ENCODE measurements at regions not wholly inside any gene's neighbourhood (a gene's known extent, or its start where the extent isn't known, plus 50 kb on each side); places are given as distances from the start of the nearest gene placed in this dataset.

DNA sequence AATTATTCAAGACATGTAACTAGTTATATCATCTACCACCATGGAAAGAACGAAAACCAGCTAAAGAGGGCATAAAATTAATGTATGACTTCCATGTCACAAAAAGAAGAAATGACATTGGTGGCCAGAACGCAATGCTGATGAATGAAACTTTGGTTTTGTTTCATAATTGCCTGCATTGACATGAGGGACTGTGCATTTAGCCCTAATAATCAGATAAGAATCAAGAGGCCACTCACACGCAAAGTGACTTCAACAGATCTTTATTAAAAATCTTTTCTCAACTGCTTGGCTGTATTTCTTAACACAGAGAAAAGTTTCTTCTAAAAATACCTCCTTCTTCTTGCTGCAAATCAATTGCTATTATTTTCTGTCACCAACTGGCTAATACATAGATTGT is 184.7 kb upstream of the RUNX1 start:
- no peak for DNase-seq

DNA sequence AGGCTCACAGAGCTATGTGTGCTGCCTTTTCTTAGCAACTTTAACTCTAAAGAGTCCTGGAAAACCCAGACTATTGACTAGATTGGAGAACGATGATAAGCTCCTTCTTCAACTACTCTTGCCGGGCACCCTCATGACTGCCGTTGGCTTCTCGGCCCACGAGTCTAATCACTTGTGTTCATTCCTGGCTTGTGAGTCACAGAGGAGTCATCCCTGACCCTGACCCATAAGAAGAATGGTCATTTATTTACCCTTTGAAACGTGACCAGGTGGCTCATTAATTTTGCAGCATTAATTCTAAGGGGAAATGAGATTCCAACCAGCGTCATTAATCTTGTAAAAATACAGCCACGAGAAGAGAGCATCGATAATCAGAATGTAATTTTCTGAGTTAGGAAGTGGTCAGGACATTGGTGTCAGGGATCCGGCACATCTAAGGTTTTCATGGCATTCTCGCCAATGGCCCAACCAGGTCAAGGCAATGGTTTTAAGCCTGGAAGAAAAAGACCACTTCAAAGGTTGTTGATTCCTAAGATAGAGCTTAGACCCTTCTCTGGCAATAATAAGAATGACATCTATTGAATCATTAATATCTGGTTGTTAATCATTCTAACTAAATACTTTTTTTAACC is 183.6 kb upstream of the RUNX1 start:
- DNase-seq, result no peak

DNA sequence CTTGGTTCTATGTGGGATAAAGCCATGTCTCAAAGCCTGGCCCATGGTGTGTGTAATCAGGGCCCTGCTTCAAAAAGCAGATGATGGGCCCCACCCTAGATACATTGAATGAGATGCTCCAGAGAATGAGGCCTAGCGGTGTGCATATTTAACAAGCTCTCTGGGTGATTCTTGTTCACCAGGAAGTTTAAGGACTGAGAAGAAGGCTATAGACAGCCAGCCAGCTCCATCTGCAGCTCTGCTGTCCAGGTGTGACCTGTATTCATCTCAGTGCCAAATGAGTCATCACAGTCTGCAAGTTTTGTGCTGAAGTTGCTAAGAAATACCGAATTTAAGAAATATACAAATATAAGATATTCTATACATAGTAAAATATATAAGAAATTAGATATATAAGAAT is 182.0 kb upstream of the RUNX1 start:
- DNase-seq, result no peak

DNA sequence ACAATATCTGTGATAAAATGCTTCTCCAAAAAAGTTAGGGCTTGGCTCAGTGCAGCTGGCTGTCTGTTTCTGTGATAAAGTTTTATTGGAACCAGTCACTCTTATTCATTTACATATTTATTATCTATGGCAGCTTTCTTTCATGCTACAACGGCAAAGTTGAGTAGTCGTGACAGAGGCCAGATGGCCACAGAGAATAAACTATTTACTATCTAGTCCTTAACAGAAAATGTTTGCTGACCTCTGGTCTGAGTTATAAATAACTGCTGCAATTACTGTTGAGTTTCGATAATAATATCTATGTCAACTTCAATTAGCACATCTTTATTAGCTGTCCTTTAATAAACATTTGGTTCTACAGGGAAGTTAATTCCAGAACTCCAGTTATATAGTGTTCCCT is 180.2 kb upstream of the RUNX1 start:
- no peak for DNase-seq

DNA sequence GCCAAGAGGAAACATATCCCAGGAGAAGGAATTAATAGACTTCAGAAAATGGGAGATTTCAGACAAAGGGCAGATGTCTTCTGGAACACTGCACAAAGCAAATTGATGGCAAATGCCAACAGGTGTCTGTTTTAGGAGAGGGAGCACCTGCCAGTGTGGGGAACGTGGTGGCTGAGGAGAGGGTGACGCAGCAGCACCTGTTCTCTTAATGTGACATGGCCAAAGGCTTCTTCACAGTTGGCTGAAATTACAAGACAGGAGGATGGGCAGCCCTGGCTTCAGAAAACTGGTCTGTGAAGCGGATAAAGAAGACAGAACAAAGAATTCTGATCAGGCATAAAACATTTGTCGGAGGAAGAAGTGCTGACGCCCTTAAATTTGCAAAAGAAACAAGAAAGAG is 178.7 kb upstream of the RUNX1 start:
- peak; percentile 76 for DNase-seq

DNA sequence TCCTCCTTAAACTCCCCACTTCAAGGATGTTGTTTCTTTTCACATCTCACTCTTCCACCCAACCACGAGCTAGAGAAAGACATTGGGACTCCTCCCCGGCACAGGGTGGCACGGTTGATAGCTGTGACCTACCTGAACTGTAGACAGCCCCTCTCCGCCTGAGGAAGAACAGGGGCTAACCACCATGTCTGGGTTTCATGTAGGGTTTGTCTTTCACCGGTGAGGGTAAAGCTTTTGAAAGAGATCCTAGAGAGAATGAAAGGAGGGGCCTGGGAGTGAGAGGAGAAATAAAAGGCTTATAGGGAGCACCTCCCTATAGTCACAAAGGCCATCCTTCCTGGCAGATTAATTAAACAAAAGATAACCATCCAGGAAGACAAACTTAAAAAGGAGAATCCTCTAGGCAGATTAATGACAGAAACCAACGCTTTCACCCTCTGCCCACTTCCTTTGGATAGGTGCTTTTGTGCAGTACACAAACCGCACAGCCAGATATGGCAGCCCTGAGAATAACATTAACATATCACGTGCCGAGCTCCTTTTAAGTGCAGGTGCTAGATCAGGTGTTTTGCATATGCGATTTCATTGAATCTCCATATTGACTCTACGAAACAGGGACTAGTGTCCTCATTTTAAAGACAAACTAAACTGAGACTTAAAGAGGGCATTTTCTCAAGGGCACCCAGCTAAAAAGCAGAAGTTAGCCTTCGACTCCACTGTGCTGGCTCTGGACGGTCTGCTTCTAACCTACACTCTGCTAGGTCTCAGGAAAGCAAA is 178.1 kb upstream of the RUNX1 start:
- DNase-seq, result peak; percentile 77

DNA sequence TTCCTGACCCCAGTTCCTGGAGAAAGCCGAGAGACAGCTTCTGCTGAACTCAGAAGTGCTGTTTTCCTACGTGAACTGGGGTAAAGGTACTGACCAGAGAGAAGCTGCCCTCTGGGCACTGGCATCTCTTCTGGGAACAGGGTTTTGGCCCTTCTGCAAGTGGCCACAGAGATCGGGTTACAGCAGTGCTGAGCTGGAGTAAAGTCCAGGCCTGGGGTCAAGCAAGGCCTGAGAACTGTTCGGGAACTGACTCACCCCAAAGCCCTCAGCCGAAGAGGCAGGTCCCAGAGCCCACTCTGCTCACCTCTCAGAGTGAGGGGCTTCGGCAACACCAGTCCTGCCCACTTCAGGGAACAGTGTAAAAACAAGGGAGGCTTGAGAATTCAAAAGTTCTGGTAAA is 177.2 kb upstream of the RUNX1 start:
- no peak for DNase-seq

DNA sequence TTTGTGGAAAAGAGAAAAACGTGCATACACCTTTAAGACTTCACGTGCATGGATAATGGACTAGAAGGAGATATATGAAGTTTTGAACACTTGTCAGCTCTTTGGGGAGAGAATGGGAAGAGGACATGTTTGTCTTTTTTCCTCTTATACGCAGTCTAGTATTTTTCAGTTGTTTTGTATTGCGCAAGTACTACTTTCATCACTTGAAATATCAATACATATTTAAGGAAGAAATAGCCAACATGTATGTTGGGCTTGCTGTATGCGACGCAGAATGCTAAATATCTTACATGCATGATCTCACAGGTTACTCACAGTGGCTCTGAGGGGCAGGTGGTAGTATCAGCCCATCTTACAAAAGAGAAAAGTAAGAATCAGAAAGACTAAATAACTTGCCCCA is 176.5 kb upstream of the RUNX1 start:
- no peak for DNase-seq

DNA sequence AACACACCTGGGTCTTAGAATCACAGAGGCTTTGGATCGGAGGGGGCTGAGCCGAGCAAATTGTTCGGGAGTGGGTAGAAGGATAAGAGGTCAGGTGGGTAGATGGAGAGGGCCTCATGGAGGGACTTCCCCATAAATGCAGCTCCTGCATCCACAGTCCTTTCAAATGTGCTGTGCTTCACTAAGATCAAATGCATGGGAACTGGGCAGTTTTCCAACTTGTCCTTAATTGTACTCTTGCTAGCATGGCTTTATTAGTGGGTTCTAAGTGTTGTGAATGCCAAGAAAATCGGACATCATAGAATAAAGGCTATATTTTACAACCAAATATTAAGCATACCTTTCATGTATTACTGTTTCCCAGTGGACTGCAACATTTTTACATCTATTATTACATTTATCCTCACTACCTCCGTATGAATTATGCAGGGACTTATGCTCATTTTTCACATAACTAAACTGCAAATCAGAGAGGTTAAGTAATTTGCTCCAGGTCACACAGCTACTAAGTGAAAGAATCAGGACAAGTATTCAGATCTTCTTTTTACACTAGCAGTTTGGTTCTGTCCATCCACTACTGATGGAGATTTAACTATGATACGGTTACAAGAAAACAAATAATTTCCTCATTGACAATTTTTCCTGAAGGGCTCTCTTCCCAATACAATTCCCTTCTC is 174.5 kb upstream of the RUNX1 start:
- peak; percentile 23 for DNase-seq

DNA sequence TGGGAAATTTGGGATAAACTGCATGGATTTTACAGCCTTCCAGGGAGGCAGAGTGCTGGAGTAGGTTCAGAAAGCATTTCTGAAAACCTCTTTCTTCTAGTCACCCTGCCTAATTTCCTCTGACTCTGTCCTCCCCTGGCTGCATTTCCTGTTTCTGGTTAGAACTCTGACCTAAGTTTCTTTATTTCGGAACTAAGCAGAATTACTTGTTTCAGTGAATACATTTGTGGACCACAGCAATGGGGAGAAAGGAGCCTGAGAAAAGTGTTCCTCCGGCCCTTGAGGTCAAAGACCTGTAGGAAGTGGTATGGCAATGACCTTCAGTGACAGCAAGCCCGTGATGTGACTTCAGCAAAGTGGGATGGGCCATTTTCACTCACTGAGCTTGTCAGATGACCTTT is 173.4 kb upstream of the RUNX1 start:
- no peak for DNase-seq

DNA sequence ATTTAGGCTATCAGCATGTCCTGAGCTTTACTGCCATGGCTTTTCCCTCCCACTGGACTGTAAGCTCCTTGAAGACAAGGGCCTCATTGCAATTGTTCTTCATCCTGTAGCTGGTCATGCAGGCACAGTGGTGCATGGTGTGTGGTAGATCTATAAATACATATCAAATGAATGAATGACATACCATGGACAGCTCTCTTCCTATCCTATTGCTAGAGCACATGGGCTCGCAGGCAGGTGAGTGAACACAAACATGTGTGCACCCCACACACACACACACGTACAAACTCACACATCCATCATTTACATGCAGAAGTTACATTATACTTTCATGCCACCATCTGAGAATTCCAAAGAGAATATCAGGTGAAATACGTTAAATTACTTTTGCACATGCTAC is 172.9 kb upstream of the RUNX1 start:
- DNase-seq, result no peak

DNA sequence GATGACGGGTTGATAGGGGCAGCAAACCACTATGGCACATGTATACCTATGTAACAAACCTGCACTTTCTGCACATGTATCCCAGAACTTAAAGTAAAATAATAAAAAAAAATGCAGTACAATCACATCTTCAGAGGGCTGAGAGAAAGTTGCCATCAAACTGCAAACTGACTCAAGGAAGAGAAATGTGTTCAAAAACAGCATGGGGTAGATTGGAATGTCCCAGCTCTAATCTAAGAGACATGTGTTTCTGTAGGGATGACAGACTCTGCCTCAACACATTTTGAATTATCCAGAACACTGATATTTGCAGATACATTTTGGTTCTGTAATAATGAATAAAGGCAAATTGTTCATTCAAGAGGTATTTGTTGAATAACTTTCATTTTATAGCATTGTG is 171.2 kb upstream of the RUNX1 start:
- DNase-seq, result no peak

DNA sequence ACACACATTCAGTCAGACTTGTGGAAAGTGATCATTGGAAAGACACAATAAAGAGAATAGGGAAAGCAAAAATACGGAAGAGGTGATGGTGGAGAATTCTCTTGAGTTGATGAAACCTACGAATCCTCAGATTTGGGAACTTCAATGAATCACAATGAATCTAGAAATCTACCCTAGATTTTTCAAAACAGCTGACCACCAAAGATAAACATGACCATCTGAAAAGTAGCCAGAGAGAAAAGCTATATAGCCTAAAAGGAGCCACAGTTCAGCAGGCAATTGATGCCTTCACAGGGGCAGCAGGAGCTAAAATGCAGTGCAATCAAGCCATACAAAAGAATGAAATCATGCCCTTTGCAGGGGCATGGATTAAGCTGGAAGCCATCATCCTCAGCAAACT is 170.6 kb upstream of the RUNX1 start:
- no peak for DNase-seq

DNA sequence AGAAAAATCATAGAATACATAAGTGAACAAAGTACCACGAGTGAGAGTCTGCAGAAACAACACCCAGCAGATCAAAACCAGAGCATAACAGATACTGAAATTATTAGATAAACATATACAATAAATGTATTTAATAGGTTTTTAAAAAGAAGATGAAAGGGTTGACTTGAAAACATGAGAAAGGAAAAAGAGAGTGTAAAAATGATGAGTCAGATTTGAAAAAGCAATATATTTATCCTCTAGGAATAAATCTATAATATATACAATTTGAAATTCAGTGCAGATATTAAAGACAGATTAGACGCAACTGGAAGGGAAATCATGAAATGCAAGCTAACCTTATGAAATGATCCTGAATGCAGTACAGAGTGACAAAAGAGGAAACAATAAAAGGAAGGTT is 170.2 kb upstream of the RUNX1 start:
- no peak for DNase-seq

DNA sequence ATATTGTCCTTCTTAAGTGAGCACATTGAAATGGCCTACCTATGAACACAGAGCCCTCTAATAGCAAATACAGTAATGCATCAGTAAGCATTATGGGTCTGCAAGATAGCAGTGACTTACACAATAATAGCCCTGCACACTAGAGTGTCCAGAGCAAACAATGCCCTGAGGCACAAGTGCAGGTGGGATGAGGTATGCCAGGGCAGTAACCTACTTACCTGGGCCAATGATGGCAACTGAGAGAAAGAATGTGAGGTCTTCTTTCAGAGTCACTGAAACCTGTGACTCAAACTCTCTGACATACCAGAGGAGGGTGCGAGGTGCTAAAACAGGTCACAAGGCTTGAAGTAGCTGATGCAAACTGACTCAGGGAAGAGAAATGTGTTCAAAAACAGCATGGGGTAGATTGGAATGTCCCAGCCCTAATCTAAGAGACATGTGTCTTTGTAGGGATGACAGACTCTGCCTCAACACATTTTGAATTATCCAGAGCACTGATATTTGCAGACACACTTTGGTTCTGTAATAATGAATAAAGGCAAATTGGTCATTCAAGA is 168.5 kb upstream of the RUNX1 start:
- no peak for DNase-seq

DNA sequence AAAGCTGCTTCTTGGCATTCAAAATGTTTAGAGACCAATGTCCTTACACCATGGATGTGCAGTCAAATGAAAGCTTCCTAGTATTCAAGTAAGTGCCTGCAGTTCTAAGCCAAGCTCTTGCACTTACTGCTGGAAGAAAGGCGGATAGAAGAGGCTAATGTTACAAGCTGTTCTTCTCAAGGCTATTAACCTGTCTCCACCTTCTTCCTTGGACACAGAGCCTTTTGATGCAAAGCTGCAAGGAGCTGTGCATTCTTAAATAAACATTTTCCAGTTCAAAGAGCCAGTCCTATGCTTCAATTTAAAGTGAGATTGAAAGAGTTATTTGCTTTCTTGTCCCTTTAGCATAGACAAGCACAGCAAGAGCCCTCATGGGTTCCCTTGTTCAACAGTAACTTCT is 167.9 kb upstream of the RUNX1 start:
- DNase-seq, result no peak

DNA sequence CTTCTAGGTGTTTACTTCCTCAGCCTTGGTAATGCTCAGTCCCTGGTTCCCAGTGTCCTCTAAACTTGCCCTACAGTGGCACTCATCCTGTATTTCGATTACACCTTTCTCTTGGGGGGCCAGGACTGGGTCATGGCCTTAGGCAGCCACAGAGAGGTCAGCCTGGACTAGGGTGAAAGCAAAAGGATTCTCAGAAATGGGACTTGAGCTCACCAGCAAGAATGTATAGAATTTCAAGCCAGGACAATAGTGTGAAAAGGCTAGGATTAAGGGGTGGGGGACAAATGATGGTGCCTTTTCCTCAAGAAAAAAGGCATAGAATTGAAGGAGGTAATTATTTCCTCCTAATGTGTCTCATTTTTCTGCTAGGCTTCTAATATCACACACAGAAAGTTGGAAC is 166.8 kb upstream of the RUNX1 start:
- DNase-seq, result no peak

DNA sequence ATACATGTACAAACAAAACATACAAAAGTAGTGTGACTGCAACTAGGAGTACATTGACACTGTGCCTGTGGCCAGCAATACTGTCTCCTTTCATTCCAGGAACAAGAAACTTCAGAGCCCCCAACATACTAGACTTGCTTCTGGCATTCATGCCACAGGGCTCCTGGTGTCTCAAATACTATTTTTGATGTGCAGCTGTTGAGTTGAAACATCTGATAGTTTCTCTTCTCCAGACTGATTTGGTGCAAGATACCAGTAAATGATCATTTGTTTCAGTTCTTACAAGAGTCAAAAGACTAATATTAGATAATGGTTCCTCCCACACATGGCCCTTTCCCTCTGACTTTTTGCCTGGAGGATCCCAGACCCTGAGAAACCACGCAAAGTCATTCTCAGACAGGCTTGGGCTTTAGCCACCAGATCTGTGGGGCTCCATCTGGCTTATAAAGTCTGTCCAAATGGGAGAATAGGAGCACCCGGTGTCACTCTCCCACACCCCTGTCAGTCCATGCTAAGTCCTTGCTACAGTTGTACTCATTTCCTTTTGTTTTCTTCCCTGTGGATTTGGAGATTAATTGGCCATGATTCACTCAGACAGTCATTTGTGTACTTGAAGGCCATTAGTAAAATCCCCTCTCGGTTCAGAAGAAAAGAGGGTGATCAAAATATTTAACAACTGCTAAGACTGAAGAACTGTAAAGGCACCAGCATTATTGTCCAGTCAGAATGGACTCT is 163.5 kb upstream of the RUNX1 start:
- DNase-seq, result no peak

DNA sequence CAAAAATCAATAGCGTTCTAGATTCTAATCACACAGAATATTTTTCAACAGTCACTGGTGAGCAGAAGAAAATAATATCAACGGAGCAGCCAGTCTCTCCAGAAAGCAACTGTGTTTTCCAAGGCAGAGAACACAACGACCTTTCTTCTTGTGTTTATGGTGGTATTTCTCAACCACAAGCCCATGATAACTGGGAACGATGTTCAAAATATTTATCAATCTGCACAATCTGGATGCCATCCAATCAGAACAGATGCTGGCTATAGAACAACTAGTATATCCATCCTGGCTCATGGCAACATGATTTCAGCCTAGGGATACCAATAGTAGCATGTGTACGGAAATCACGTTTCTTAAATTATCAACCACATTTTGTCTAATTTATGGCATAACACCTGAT is 162.7 kb upstream of the RUNX1 start:
- DNase-seq, result no peak

DNA sequence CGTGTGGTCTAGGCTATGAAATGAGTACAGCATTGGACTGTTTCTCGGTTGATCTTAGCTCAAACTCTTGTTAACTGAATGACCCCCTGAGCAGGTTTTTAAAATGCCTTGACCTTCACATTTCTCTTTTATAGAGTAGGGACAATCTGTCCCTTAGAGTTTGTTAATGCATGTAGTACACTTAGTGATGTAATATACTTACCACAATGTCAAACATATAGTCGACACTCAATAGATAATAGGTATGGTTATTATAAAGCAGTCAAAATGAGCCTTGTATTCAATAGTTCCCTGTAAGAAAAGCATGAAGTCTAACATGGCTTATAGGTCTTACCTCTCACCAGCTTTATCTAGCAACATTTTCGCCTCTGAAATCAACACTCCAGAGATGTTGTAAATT is 161.0 kb upstream of the RUNX1 start:
- no peak for DNase-seq

DNA sequence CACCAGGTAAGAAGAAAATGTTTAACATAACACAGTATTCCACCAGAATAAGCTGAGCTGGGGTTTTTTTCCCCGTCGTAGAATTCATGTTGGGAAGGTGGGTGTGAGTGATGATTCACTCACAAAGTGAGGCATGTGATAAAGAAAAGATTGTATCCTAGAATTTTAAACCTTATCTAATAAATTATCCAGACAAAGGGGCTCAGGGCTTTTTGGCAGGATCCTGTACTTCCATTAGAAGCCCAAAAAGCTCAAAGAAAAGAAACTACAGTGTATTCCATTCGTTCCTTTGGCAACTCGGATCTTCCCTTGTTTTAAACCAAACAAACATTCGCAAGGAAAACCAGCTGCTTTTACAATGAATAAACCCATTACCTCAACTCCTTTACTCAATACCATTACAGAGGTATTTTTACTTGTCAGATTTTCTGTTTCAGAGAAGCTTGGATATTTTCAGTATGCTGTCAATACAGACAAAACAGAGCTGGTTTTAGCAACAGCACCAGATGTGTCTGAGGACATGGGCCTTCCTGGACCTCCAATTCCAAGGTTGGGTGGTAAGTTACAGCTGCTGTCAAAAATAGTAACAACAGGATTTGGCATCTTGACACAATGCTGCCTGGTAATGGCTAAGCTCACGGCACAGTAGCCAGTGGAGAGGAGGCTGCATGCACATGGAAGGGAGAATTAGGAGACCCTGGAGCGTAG is 159.9 kb upstream of the RUNX1 start:
- no peak for DNase-seq

DNA sequence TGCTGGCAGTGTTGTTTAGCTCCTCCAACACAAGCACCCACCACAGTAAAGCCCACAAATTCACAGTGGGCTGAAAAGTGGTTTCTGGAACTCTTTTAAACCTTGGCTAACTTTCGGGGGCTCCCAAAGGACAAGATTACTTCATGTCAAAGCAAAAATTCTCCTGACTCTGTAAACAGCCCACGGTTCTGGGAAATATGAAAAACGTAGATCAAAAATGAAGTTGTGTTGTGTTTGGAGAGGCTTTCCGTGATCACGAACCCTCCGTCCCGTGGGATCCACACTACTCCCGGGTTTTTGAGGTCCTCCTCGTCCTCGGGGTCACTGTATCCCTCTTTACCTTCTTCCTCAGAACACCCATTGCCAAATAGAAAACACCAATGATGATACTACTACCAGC is 159.0 kb upstream of the RUNX1 start:
- no peak for DNase-seq

DNA sequence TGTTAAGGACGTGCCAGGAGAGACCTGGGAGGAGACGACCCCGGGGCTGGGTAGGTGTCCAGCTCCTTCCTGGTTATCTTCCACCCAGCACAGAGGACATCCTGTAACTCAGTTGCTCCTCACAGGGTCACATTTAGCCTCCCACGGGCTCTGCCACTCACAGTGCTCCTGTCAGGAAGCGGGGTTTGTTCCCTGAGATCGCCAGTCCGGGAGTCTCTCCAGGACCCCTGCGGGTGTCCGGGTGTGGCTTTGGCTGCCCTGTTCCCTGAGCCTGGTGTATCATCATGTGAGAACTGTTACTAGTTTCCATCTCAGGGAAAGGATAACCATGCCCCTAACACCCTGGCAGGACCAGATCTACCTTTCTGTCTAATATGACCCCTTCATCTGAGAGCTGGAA is 158.2 kb upstream of the RUNX1 start:
- no peak for DNase-seq

All from NCI-H774 (cell line).